Stomach (tissue), 8 donors: ENCODE measurements at regions not wholly inside any gene's neighbourhood (a gene's known extent, or its start where the extent isn't known, plus 50 kb on each side); places are given as distances from the start of the nearest gene placed in this dataset.

ENCODE experiments used
- DNase-seq, 2 donors: peaks; one replicate each; pipeline versions ENCODE4 v3.0.0 to v3.0.0-alpha.2; 2013 to 2019
- H3K27ac ChIP-seq, 5 donors: fragments of 200-600 bp in 4 of 5; sonication (generic) in 4 of 5; one replicate each; pipeline ENCODE4 v1.5.1; 2013 to 2019; ENCODE audit warnings: mild to moderate bottlenecking in 1 of 5, moderate library complexity in 1 of 5
- H3K27me3 ChIP-seq, 3 donors: fragments of 200-600 bp; sonication (generic); one replicate each; pipeline ENCODE4 v1.5.1; 2017 to 2019; ENCODE audit warnings: mixed run types in 1 of 3
- H3K36me3 ChIP-seq, 4 donors: fragments of 200-600 bp; sonication (generic); 1 replicate in 3 of 4; 2 replicates in 1 of 4; pipeline ENCODE4 v1.5.1; 2016 to 2019
- H3K4me1 ChIP-seq, 4 donors: fragments of 200-600 bp; sonication (generic); one replicate each; pipeline ENCODE4 v1.5.1; 2016 to 2019
- H3K4me3 ChIP-seq, 4 donors: fragments of 200-600 bp; sonication (generic) in 3 of 4; one replicate each; pipeline ENCODE4 v1.5.1; 2016 to 2019; ENCODE audit warnings: mild to moderate bottlenecking in 1 of 4
- H3K9me3 ChIP-seq, 4 donors: fragments of 200-600 bp; sonication (generic); one replicate each; pipeline ENCODE4 v1.5.1; 2016 to 2019
- CTCF ChIP-seq, 7 experiments: fragments of 450-650 bp in 4 of 7; fragments of 200-600 bp in 3 of 7; sonication (generic) in 3 of 7; IDR thresholded peaks; one replicate each; pipeline ENCODE4 v1.5.1; 2016 to 2019; ENCODE audit warnings: antibody characterized with exemption in 7 of 7, control low read depth in 2 of 7, mild to moderate bottlenecking in 1 of 7
- EP300 ChIP-seq: sonication (generic); formaldehyde crosslinking; IDR thresholded peaks from one replicate; pipeline ENCODE4 v1.6.1; 2017; ENCODE audit warnings: antibody characterized with exemption
- POLR2A ChIP-seq, 4 donors: fragments of 450-650 bp; IDR thresholded peaks; one replicate each; pipeline ENCODE4 v1.6.1; 2016; ENCODE audit warnings: antibody characterized with exemption in 4 of 4, control low read depth in 2 of 4, mild to moderate bottlenecking in 1 of 4, moderate library complexity in 1 of 4
- POLR2AphosphoS5 ChIP-seq, 3 donors: sonication (generic); formaldehyde crosslinking; IDR thresholded peaks; one replicate each; pipeline ENCODE4 v1.6.1; 2016; ENCODE audit warnings: antibody characterized with exemption in 3 of 3
- WGBS, 5 donors: extraction: QIAGEN DNeasy Blood & Tissue Kit in 3 of 5; methylation state at CpG; one replicate each; pipeline versions ENCODE4 v1.1.5 to v1.1.7; 2013 to 2018; 5-methylcytosine and 5-hydroxymethylcytosine counted together
- intact Hi-C: fragments of 100-400 bp; cut with DNase I; formaldehyde crosslinking; loops from one replicate; pipeline ENCODE4 v1.15.1; 2023; ENCODE audit warnings: low total_unique reads
- donor health status: healthy with polysubstance abuse.
- donor health status: Bipolar disorder and iron deficiency.
- donor health status: healthy.

GRCh38 chr1:22225858-22226589 is 83.1 kb upstream of the WNT4 start:
- TF ChIP-seq CTCF (IDR thresholded peaks at IDR 0.05) (no peak), POLR2A (IDR thresholded peaks at IDR 0.05) (no peak), POLR2AphosphoS5 (IDR thresholded peaks at IDR 0.05) (no peak), EP300 (no peak)
- Histone ChIP-seq H3K4me1 (peaks cover 0 to 17% (median 8%) of the 10 kb centered on the region in 4 donors), H3K4me3 (no peak overlapping the region), H3K36me3 (no peaks in the 10 kb centered on the region), H3K27me3 (peaks cover 0 to 28% (median 0%) of the 10 kb centered on the region in 3 donors), H3K9me3 (peaks cover 0 to 6% (median 0%) of the 10 kb centered on the region in 4 donors), H3K27ac (no peak overlapping the region)
- WGBS, 5 donors, result 66 to 80% (median 69%) methylated on average over 11 of the region's 11 CpGs
- intact Hi-C loops, result no loop called here
- no peak for DNase-seq

- TF ChIP-seq EP300, result no peak
- no peak for TF ChIP-seq POLR2A (IDR thresholded peaks at IDR 0.05)
- no peak for TF ChIP-seq CTCF (IDR thresholded peaks at IDR 0.05)
- TF ChIP-seq POLR2AphosphoS5 (IDR thresholded peaks at IDR 0.05), result no peak
- WGBS, 5 donors, result 91 to 92% (median 91%) methylated on average over 8 of the region's 8 CpGs
- DNase-seq, result no peak
- intact Hi-C loops, result no loop called here
- peaks cover 0 to 17% (median 8%) of the 10 kb centered on the region in 4 donors for H3K4me1 ChIP-seq
- peaks cover 0 to 6% (median 0%) of the 10 kb centered on the region in 4 donors for H3K9me3 ChIP-seq
- H3K4me3 ChIP-seq, result no peak overlapping the region
- no peak overlapping the region for H3K27ac ChIP-seq
- peaks cover 0 to 20% (median 0%) of the 10 kb centered on the region in 3 donors for H3K27me3 ChIP-seq
- no peaks in the 10 kb centered on the region for H3K36me3 ChIP-seq
Observed at GRCh38 chr1:22228074-22228473, 85.2 kb upstream of the WNT4 start.

GRCh38 chr1:22228505-22228911 is 85.6 kb upstream of the WNT4 start:
- H3K27me3 ChIP-seq, result peaks cover 0 to 20% (median 0%) of the 10 kb centered on the region in 3 donors
- H3K4me3 ChIP-seq, result no peak overlapping the region
- peaks cover 0 to 6% (median 0%) of the 10 kb centered on the region in 4 donors for H3K9me3 ChIP-seq
- peaks cover 0 to 17% (median 8%) of the 10 kb centered on the region in 4 donors for H3K4me1 ChIP-seq
- H3K27ac ChIP-seq, result no peak overlapping the region
- TF ChIP-seq POLR2A (IDR thresholded peaks at IDR 0.05) (no peak), POLR2AphosphoS5 (IDR thresholded peaks at IDR 0.05) (no peak), EP300 (no peak), CTCF (IDR thresholded peaks at IDR 0.05) (no peak)
- 33 to 59% (median 40%) methylated on average over 6 to 7 of the region's 7 CpGs for WGBS, 5 donors
- intact Hi-C loops, result no loop called here
- H3K36me3 ChIP-seq, result no peaks in the 10 kb centered on the region
- DNase-seq, result peak in 1 of 2 donors; percentile 59

GRCh38 chr1:22229379-22229778 is 86.5 kb upstream of the WNT4 start:
- Histone ChIP-seq H3K27me3 (peaks cover 0 to 25% (median 0%) of the 10 kb centered on the region in 3 donors), H3K36me3 (no peaks in the 10 kb centered on the region), H3K9me3 (peaks cover 0 to 6% (median 0%) of the 10 kb centered on the region in 4 donors), H3K4me3 (no peak overlapping the region), H3K27ac (peak overlapping the region in 2 of 5 donors; percentile 10 to 13), H3K4me1 (peaks cover 0 to 17% (median 8%) of the 10 kb centered on the region in 4 donors)
- WGBS, 5 donors, result 70 to 90% (median 80%) methylated on average over 2 of the region's 2 CpGs
- no peak for DNase-seq
- intact Hi-C loops, result no loop called here
- TF ChIP-seq CTCF (IDR thresholded peaks at IDR 0.05), result no peak
- TF ChIP-seq EP300, result no peak
- TF ChIP-seq POLR2A (IDR thresholded peaks at IDR 0.05), result no peak
- TF ChIP-seq POLR2AphosphoS5 (IDR thresholded peaks at IDR 0.05), result no peak
